PC-3 (cell line): ENCODE measurements at regions not wholly inside any gene's neighbourhood (a gene's known extent, or its start where the extent isn't known, plus 50 kb on each side); places are given as distances from the start of the nearest gene placed in this dataset.

Source experiments
- ATAC-seq: fragments of 200-7000 bp; cut with Tn5 transposase; 2 replicates; pipeline ENCODE4 v1.9.1; 2020; ENCODE audit warnings: mild to moderate bottlenecking, moderate library complexity
- BruUV-seq: library from RNA; stranded (reverse); fragments of 400-500 nt; replicated peaks from 2 replicates; lab custom pipeline; 2021; lab: Mats Ljungman, UMichigan
- CTCF ChIA-PET: fragments of 300-600 bp; sonication (Branson Sonifier 250); formaldehyde crosslinking; loops from one replicate; lab custom pipeline; 2022; ENCODE audit warnings: antibody characterized with exemption; lab: Charles Lee
- POLR2A ChIA-PET: fragments of 300-600 bp; sonication (Branson Sonifier 250); formaldehyde crosslinking; loops from one replicate; lab custom pipeline; 2022; ENCODE audit warnings: antibody characterized with exemption; ENCODE audit not compliant: unreplicated experiment; lab: Charles Lee
- DNase-seq: peaks from one replicate; pipeline ENCODE4 v3.0.0-alpha.2; 2015
- H2AFZ ChIP-seq: fragments of 300-600 bp; sonication (generic); 2 replicates; pipeline ENCODE4 v1.6.0; 2016; ENCODE audit warnings: antibody characterized with exemption, low read length
- H3F3A ChIP-seq: fragments of 300-600 bp; sonication (generic); one replicate; pipeline ENCODE4 v1.6.0; 2017; ENCODE audit warnings: antibody characterized with exemption, low read length, control low read depth, mild to moderate bottlenecking; ENCODE audit not compliant: unreplicated experiment
- H3K27ac ChIP-seq: fragments of 300-600 bp; sonication (generic); 2 replicates; pipeline ENCODE4 v1.5.1; 2016; ENCODE audit warnings: mild to moderate bottlenecking, low read length
- H3K27me3 ChIP-seq: fragments of 300-600 bp; sonication (generic); 2 replicates; pipeline ENCODE4 v1.6.1; 2016; ENCODE audit warnings: low read length, mixed read lengths
- H3K36me3 ChIP-seq: fragments of 300-600 bp; sonication (generic); 2 replicates; pipeline ENCODE4 v1.6.1; 2016; ENCODE audit warnings: low read depth, mixed run types, low read length, mixed read lengths
- H3K4me1 ChIP-seq: fragments of 300-600 bp; sonication (generic); 2 replicates; pipeline ENCODE4 v1.5.1; 2016; ENCODE audit warnings: low read length; ENCODE audit not compliant: insufficient read depth
- H3K4me2 ChIP-seq: fragments of 300-600 bp; sonication (generic); 2 replicates; pipeline ENCODE4 v1.6.0; 2016; ENCODE audit warnings: low read length
- H3K4me3 ChIP-seq: fragments of 300-600 bp; sonication (generic); 2 replicates; pipeline ENCODE4 v1.5.1; 2016; ENCODE audit warnings: mild to moderate bottlenecking, low read length, mixed read lengths
- H3K79me2 ChIP-seq: fragments of 300-600 bp; sonication (generic); 2 replicates; pipeline ENCODE4 v1.6.1; 2017; ENCODE audit warnings: low read length, mixed read lengths
- H3K9ac ChIP-seq: fragments of 300-600 bp; sonication (generic); 2 replicates; pipeline ENCODE4 v1.6.0; 2016; ENCODE audit warnings: mild to moderate bottlenecking, low read length
- H3K9me2 ChIP-seq: fragments of 300-600 bp; sonication (generic); replicated peaks from 2 replicates; pipeline ENCODE4 v1.6.1; 2016; ENCODE audit warnings: mixed run types, low read length, mixed read lengths
- H3K9me3 ChIP-seq: fragments of 300-600 bp; sonication (generic); 2 replicates; pipeline ENCODE4 v1.6.1; 2016; ENCODE audit warnings: low read length, mixed read lengths
- H4K20me1 ChIP-seq: fragments of 300-600 bp; sonication (generic); 2 replicates; pipeline ENCODE4 v1.6.1; 2016; ENCODE audit warnings: low read length, mixed read lengths
- CTCF ChIP-seq: fragments of 300-600 bp; sonication (generic); conservative IDR thresholded peaks from 2 replicates; pipeline ENCODE4 v1.5.1; 2017; ENCODE audit warnings: antibody characterized with exemption, low read depth, mild to moderate bottlenecking, low read length
- EZH2 ChIP-seq: fragments of 300-600 bp; sonication (generic); IDR thresholded peaks from one replicate; pipeline ENCODE4 v1.6.1; 2017; ENCODE audit warnings: antibody characterized with exemption, mild to moderate bottlenecking, low read length; ENCODE audit not compliant: unreplicated experiment
- EZH2phosphoT487 ChIP-seq: fragments of 300-600 bp; sonication (generic); IDR thresholded peaks from 2 replicates; pipeline ENCODE4 v1.6.1; 2018; ENCODE audit warnings: mild to moderate bottlenecking, antibody characterized with exemption, low read length, borderline replicate concordance
- intact Hi-C: fragments of 100-400 bp; cut with micrococcal nuclease; formaldehyde crosslinking; loops from 2 replicates; pipeline ENCODE4 v1.9.0; 2023

GRCh38 chr2:224259831-224260230 lies 142.1 kb downstream of the FAM124B start:
- no peak overlapping the region for H3K4me2 ChIP-seq
- H3K36me3 ChIP-seq: no peaks in the 10 kb centered on the region
- H3K27ac ChIP-seq: no peak overlapping the region
- H3K27me3 ChIP-seq: no peaks in the 10 kb centered on the region
- DNase-seq: no peak
- H2AFZ ChIP-seq: no peak overlapping the region
- H3K9ac ChIP-seq: no peak overlapping the region
- no peak overlapping the region for H3K4me3 ChIP-seq
- no peaks in the 10 kb centered on the region for H3K79me2 ChIP-seq
- CTCF ChIA-PET: no interaction called here
- ATAC-seq: no peak
- no peaks in the 10 kb centered on the region for H3K9me2 ChIP-seq
- no peaks in the 10 kb centered on the region for H4K20me1 ChIP-seq
- no peaks in the 10 kb centered on the region for H3F3A ChIP-seq
- peaks cover 14% of the 10 kb centered on the region for H3K4me1 ChIP-seq
- BruUV-seq: no TSS peak
- POLR2A ChIA-PET: no interaction called here
- no peaks in the 10 kb centered on the region for H3K9me3 ChIP-seq
- no peak for TF ChIP-seq EZH2
- TF ChIP-seq CTCF: no peak
- no peak for TF ChIP-seq EZH2phosphoT487
- intact Hi-C loops: no loop called here

GRCh38 chr2:224258059-224258458 lies 143.8 kb downstream of the FAM124B start:
- no peaks in the 10 kb centered on the region for H3K9me3 ChIP-seq
- DNase-seq (no peak), ATAC-seq (no peak)
- intact Hi-C loops: no loop called here
- no peaks in the 10 kb centered on the region for H3K36me3 ChIP-seq
- peaks cover under 1% of the 10 kb centered on the region for H3K4me1 ChIP-seq
- no peak overlapping the region for H3K4me2 ChIP-seq
- POLR2A ChIA-PET: no interaction called here
- no TSS peak for BruUV-seq
- H3K79me2 ChIP-seq: no peaks in the 10 kb centered on the region
- H3F3A ChIP-seq: no peaks in the 10 kb centered on the region
- no peaks in the 10 kb centered on the region for H4K20me1 ChIP-seq
- no peaks in the 10 kb centered on the region for H3K27me3 ChIP-seq
- CTCF ChIA-PET: no interaction called here
- no peak overlapping the region for H2AFZ ChIP-seq
- TF ChIP-seq EZH2 (no peak), CTCF (no peak), EZH2phosphoT487 (no peak)
- no peak overlapping the region for H3K27ac ChIP-seq
- no peak overlapping the region for H3K4me3 ChIP-seq
- H3K9ac ChIP-seq: no peak overlapping the region
- no peaks in the 10 kb centered on the region for H3K9me2 ChIP-seq

GRCh38 chr2:224257156-224257555 lies 144.8 kb downstream of the FAM124B start:
- Histone ChIP-seq H3K27ac (no peak overlapping the region), H3K27me3 (no peaks in the 10 kb centered on the region), H3K4me1 (no peaks in the 10 kb centered on the region), H3K9me3 (no peaks in the 10 kb centered on the region), H3F3A (no peaks in the 10 kb centered on the region), H3K36me3 (no peaks in the 10 kb centered on the region), H4K20me1 (no peaks in the 10 kb centered on the region), H2AFZ (no peak overlapping the region), H3K79me2 (no peaks in the 10 kb centered on the region), H3K4me2 (no peak overlapping the region), H3K9me2 (no peaks in the 10 kb centered on the region), H3K9ac (no peak overlapping the region), H3K4me3 (no peak overlapping the region)
- ChIA-PET CTCF (no interaction called here), POLR2A (no interaction called here)
- no peak for TF ChIP-seq EZH2
- no peak for TF ChIP-seq CTCF
- TF ChIP-seq EZH2phosphoT487: no peak
- no peak for ATAC-seq
- no TSS peak for BruUV-seq
- no peak for DNase-seq
- intact Hi-C loops: no loop called here
